ENCODE measurements at regions not wholly inside any gene's neighbourhood (a gene's known extent, or its start where the extent isn't known, plus 50 kb on each side); places are given as distances from the start of the nearest gene placed in this dataset.
"Not testable (repeated sequence)": the region's sequence is repeated elsewhere in the genome, so short reads cannot be mapped to it uniquely, and the experiment has no call there.

- no peak for DNase-seq (ENCODE audit: extremely low read depth, low read depth)
Measured at GRCh38 chr5:13143214-13143613, 801.3 kb downstream of the DNAH5 start.

- no peak for DNase-seq (ENCODE audit: extremely low read depth, low read depth)
Measured at GRCh38 chr5:13133951-13134350, 810.5 kb downstream of the DNAH5 start.

- no peak for DNase-seq (ENCODE audit: extremely low read depth, low read depth)
Measured at GRCh38 chr5:13115476-13115875, 829.0 kb downstream of the DNAH5 start.

- no peak for DNase-seq (ENCODE audit: extremely low read depth, low read depth)
Measured at GRCh38 chr5:13108265-13108664, 836.2 kb downstream of the DNAH5 start.

DNA sequence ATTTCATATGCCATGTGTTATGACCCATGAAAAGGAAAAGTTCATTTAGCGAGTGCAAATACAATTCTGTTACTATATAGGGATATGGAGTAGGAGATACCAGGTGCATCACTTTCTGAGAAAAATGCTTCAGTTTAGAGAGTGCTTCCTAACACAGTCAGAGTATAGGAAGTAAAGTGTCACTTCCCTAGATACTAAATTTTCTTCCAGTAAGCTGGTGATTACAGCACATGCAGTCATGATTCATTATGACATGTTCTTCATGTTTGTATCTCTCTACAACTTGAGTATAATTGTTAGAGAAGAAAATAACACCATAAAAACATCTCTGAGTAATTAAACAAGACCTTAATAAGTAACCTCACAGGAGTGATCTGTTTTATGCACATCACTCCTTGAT, 837.0 kb downstream of the DNAH5 start:
- no peak for DNase-seq (ENCODE audit: extremely low read depth, low read depth)

GRCh38 chr5:13081116-13081515, 863.4 kb downstream of the DNAH5 start:
- DNase-seq (ENCODE audit: extremely low read depth, low read depth), result no peak

GRCh38 chr5:13072936-13073335, 871.6 kb downstream of the DNAH5 start:
- not testable (repeated sequence) for DNase-seq (ENCODE audit: extremely low read depth, low read depth)

DNA sequence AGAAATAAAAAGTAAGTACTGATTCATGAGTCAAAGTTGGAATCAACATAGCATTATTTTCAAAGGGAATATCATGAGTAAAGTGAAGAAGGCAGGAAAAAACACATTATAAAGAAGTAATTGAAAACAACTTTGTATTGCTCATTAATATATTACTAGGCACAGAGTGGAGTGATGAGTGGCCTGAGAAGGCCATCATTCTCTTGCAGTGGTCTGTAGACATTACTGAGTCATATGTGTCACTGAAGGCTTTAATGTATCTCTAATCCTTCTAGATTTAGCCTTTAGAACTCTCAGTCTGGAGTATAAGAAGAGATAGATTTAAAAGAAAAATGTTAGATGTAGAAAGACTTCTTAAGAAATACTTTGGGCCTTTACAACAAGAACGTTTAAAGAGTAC, 881.4 kb downstream of the DNAH5 start:
- DNase-seq (ENCODE audit: extremely low read depth, low read depth), result no peak

DNA sequence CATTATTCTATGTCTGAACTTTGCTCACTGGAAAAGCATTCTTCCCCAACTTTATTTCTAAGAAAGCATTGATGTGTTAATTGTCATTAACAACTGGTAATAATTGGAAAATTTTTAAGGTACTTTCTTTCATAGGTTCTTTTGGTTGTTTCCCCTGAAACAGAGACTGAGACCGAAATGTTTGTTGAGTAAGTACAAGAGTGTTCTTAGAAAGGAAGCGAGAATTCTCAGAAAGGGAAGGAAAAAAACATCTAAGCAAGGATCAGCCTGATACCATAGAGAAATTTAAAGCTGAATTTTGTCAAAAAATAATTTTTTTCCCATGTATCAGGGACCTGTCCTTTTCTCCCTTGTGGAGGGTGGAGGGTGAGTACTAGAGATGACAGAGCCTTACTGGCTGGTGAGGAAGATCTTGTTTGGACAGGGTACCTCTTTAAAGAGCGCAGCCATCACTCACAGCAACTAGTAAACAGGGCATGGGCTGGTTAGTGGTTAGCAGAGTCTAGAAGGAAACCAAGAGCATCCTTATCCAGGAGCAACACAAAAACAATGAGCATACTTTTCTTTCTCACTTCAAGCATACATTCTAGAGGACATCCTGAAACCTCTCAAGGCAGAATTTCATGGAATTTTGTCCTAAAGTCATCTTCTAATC, 898.5 kb downstream of the DNAH5 start:
- DNase-seq (ENCODE audit: extremely low read depth, low read depth), result no peak

DNA sequence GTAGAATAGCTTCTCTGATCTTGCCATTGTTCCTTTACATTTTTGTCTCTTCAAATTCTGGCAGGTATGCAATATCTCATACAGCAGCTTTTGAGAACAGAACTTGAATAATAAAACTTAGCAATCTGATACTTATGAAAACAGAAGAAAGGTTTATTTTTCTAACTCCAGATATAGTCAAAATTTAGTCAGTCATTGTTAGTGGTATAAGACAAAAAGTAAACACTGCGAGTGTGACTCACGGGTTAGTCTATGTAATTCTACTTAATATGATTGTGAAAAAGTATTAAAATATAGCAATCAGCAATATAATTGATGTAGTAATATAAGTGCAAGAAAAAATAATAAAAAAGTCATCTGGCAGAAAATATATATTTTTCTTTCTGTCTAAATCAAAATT, 910.4 kb downstream of the DNAH5 start:
- DNase-seq (ENCODE audit: extremely low read depth, low read depth), result no peak

DNA sequence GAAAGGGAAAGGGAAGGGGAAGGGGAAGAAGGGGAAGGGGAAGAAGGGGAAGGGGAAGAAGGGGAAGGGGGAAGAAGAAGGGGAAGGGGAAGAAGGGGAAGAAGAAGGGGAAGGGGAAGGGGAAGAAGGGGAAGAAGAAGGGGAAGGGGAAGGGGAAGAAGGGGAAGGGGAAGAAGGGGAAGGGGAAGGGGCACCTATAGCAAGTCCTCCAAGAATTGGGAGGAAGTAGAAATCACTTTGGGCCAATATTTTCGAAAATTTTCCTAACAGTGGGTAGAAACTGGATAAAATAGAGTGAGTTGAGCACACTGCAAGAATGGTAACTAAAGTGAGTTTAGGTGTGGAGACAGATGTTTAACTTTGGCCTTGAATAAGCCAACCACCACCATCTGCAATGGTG, 915.3 kb downstream of the DNAH5 start:
- no peak for DNase-seq (ENCODE audit: extremely low read depth, low read depth)

GRCh38 chr5:13027874-13028273, 916.6 kb downstream of the DNAH5 start:
- DNase-seq (ENCODE audit: extremely low read depth, low read depth), result no peak

DNA sequence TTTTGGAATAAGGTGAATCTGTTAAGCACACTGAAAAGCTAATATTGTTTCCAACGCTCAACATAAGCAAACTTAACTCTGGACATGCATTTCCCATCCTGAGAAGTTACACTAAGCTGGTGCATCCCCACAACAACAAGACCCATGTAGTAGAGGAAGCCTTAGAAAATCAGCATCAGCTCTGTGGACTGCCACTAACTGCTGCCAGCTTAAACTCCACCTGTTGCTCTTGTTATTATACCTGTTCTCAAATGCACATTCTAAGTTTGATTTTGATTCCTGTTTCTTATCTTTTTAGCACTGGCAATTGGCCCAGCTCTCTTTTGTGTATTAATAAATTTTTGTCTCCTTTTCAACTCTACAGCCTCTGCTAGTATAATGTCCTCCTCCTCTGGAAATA, 924.8 kb downstream of the DNAH5 start:
- no peak for DNase-seq (ENCODE audit: extremely low read depth, low read depth)

DNA sequence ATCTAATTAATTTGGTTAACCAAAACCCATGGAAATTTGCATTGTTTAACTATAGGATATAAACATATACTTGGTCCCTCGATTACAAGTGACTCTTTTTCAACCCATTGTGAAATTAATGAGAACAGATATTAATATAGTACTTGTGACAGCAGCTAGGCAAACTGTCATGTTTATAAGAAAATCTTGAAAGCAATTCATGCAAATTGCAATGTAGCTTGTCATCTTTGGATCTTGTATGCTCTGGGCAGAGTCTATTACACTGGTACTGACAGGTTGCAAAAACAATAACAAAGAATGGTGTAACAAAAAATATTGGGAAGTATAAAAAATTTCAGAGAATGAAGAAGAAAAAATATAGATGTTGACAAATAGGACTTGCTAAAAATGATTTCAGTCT, 941.0 kb downstream of the DNAH5 start:
- DNase-seq (ENCODE audit: extremely low read depth, low read depth), result no peak

GRCh38 chr5:12999667-13000066, 944.8 kb downstream of the DNAH5 start:
- DNase-seq (ENCODE audit: extremely low read depth, low read depth), result no peak

DNA sequence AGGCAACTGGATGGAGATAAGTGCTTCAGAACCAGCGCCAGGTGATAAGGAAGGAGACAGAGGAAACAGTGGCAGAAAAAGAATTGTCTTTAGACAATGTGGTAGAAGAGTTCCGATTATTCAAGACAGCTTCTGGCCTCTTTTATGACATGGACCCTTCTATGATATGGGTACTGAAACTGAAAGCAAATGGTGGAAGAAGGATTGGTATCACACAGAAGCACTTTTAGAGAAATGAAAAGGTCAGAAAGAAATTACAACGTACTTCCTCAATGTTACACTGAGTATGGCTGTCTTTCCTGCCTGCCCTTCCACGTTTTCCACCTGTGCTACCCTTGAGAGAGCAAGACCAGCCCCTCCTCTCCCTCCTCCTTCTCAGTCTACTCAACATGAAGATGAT, 959.3 kb downstream of the DNAH5 start:
- DNase-seq (ENCODE audit: extremely low read depth, low read depth), result no peak

GRCh38 chr5:12974856-12975255, 969.6 kb downstream of the DNAH5 start:
- no peak for DNase-seq (ENCODE audit: extremely low read depth, low read depth)

DNA sequence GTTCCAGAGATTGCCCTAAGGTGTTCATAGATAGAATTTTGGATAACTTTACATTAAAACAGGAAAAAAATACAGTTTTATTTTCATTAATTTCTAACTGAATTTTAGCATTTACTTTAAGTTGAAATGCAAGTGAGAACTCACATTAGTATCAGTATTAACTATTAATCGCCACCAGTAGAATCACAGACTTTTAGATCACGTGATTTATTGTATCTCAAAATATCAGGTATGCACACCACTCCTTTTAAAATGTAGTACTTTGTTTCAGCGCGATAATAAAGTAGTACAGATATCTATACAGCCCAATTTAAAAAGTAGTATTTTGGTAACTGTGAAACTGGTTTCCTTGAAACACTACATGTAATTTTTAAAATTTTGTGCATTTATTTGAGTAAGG, 978.7 kb downstream of the DNAH5 start:
- no peak for DNase-seq (ENCODE audit: extremely low read depth, low read depth)

- no peak for DNase-seq (ENCODE audit: extremely low read depth, low read depth)
Measured at GRCh38 chr5:12959713-12960112, 984.8 kb downstream of the DNAH5 start.

- DNase-seq (ENCODE audit: extremely low read depth, low read depth), result no peak
Measured at GRCh38 chr5:12952409-12952808, 992.1 kb downstream of the DNAH5 start.

- no peak for DNase-seq (ENCODE audit: extremely low read depth, low read depth)
Measured at GRCh38 chr5:12951846-12952245, 992.6 kb downstream of the DNAH5 start.

DNA sequence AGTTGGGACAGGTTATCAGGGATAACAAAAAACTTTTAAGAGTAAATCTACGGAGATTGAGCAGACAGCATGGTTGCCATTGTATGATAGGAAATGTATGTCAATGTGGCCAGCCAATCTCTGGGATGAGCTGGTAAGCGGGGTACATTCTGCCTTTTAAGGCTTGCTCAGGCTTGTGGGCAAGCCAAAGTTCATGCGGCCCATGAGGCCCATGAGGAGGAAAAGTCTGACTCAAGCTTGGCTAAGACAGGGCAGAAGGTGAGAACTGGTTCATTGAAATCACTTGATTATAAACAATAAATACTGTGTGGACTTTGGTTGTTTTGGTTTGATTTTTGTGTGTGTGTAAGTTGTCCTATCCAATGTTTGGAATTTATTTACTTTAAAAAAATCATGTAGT, 997.1 kb downstream of the DNAH5 start:
- DNase-seq (ENCODE audit: extremely low read depth, low read depth), result no peak

GRCh38 chr5:12945477-12945876, 999.0 kb downstream of the DNAH5 start:
- not testable (repeated sequence) for DNase-seq (ENCODE audit: extremely low read depth, low read depth)
